HepG2 (cell line): ENCODE measurements at regions not wholly inside any gene's neighbourhood (a gene's known extent, or its start where the extent isn't known, plus 50 kb on each side); places are given as distances from the start of the nearest gene placed in this dataset.
A peak's percentile ranks its signal among the peaks of the same experiment; 100 is the strongest.

Experiments used
- ATAC-seq: fragments of 200-7000 bp; cut with Tn5 transposase; 3 replicates; pipeline ENCODE4 v1.9.1; 2020; ENCODE audit warnings: mild to moderate bottlenecking, moderate library complexity
- BruUV-seq: library from RNA; stranded (reverse); fragments of 400-500 nt; replicated peaks from 2 replicates; lab custom pipeline; 2021; lab: Mats Ljungman, UMichigan
- CTCF ChIA-PET: fragments of 300-600 bp; formaldehyde crosslinking; extraction: SDS; loops from one replicate; lab custom pipeline; 2021; ENCODE audit warnings: low total read pairs, inconsistent platforms, low intra/inter-chr PET ratio; lab: Yijun Ruan, JAX
- POLR2A ChIA-PET: fragments of 350-600 bp; sonication (Branson Sonifier 250); formaldehyde crosslinking; loops from one replicate; lab custom pipeline; 2020; ENCODE audit warnings: antibody characterized with exemption, inconsistent platforms; lab: Yijun Ruan, JAX
- DNase-seq: peaks from one replicate; pipeline ENCODE4 v3.0.0-alpha.2; 2015; ENCODE audit warnings: low spot score
- FAIRE-seq: peaks from 3 replicates; lab custom pipeline; 2011; peaks lifted over from hg19 to GRCh38; lab: Jason Lieb, UNC
- H2AFZ ChIP-seq: one replicate; pipeline ENCODE4 v1.6.1; 2011; ENCODE audit warnings: low read length, inconsistent platforms
- H3K27ac ChIP-seq: fragments of 300-600 bp; 3 replicates; pipeline ENCODE4 v1.8.0; 2011; ENCODE audit warnings: mixed run types, mild to moderate bottlenecking, mixed read lengths, low read length, inconsistent platforms; ENCODE audit not compliant: insufficient read depth; ENCODE audit errors: extremely low read length
- H3K27me3 ChIP-seq, 2 experiments: fragments of 200-600 bp in 1 of 2; 2 replicates in 1 of 2; 3 replicates in 1 of 2; pipeline versions ENCODE4 v1.6.0 to v1.8.0; 2011; ENCODE audit warnings: low read length in 2 of 2, mild to moderate bottlenecking in 2 of 2, moderate library complexity in 2 of 2, inconsistent platforms in 1 of 2; ENCODE audit not compliant: insufficient read depth in 2 of 2, control insufficient read depth in 1 of 2
- H3K36me3 ChIP-seq, 2 experiments: fragments of 200-600 bp in 1 of 2; replicated peaks in 1 of 2; 2 replicates in 1 of 2; 3 replicates in 1 of 2; pipeline versions ENCODE4 v1.5.1 to v1.8.0; 2011; ENCODE audit warnings: low read length in 2 of 2, inconsistent platforms in 1 of 2; ENCODE audit not compliant: insufficient read depth in 2 of 2, control insufficient read depth in 1 of 2
- H3K4me1 ChIP-seq: 2 replicates; pipeline ENCODE4 v1.5.1; 2012; ENCODE audit warnings: low read length, inconsistent platforms; ENCODE audit not compliant: insufficient read depth
- H3K4me2 ChIP-seq: 2 replicates; pipeline ENCODE4 v1.6.0; 2011; ENCODE audit warnings: low read depth, low read length, inconsistent platforms
- H3K4me3 ChIP-seq, 3 experiments: fragments of 200-600 bp in 1 of 3; sonication (generic), shearing (Covaris generic) in 1 of 3; replicated peaks in 1 of 3; 2 replicates each; pipeline ENCODE4 v1.5.1; 2011 to 2016; ENCODE audit warnings: low read length in 3 of 3, inconsistent platforms in 2 of 3, low read depth in 2 of 3, mild to moderate bottlenecking in 2 of 3, control low read depth in 1 of 3, mixed read lengths in 1 of 3; ENCODE audit not compliant: insufficient read depth in 1 of 3
- H3K79me2 ChIP-seq: one replicate; pipeline ENCODE4 v1.6.1; 2011; ENCODE audit warnings: low read length, inconsistent platforms; ENCODE audit not compliant: insufficient read depth
- H3K9ac ChIP-seq: 2 replicates; pipeline ENCODE4 v1.6.0; 2011; ENCODE audit warnings: mild to moderate bottlenecking, low read depth, low read length, inconsistent platforms; ENCODE audit not compliant: insufficient read depth
- H3K9me3 ChIP-seq: 2 replicates; pipeline ENCODE4 v1.5.1; 2012; ENCODE audit warnings: mild to moderate bottlenecking, low read length
- H4K20me1 ChIP-seq: 2 replicates; pipeline ENCODE4 v1.6.0; 2011; ENCODE audit warnings: inconsistent platforms, mild to moderate bottlenecking, low read length, moderate library complexity; ENCODE audit not compliant: insufficient read depth
- EZH2 ChIP-seq: conservative IDR thresholded peaks from 2 replicates; pipeline ENCODE4 v1.6.1; 2012; ENCODE audit warnings: mild to moderate bottlenecking, low read depth, low read length, moderate library complexity
- FOXA3 ChIP-seq: IDR thresholded peaks from 2 replicates; pipeline ENCODE4 v1.6.1; 2016; ENCODE audit warnings: missing genetic modification reagents, missing compliant biosample characterization
- RAD51 ChIP-seq: fragments of 450-650 bp; IDR thresholded peaks from 2 replicates; pipeline ENCODE4 v1.6.1; 2016; ENCODE audit warnings: borderline replicate concordance
- SMC3 ChIP-seq: IDR thresholded peaks from 2 replicates; pipeline ENCODE4 v1.6.1; 2011; ENCODE audit warnings: low read length, improper control_type of control experiment
- TAF15 ChIP-seq: fragments of 200-400 bp; formaldehyde crosslinking; IDR thresholded peaks from one replicate; pipeline ENCODE4 v1.6.1; 2018; ENCODE audit warnings: mild to moderate bottlenecking, low read depth, low read length; ENCODE audit not compliant: poor library complexity, severe bottlenecking
- ZBTB38 ChIP-seq: sonication (generic); formaldehyde crosslinking; IDR thresholded peaks from 2 replicates; pipeline ENCODE4 v1.5.1; 2020; ENCODE audit warnings: mild to moderate bottlenecking, missing genetic modification reagents
- ZNF235 ChIP-seq: sonication (generic); formaldehyde crosslinking; IDR thresholded peaks from 2 replicates; pipeline ENCODE4 v1.8.1; 2023; ENCODE audit warnings: mild to moderate bottlenecking, missing genetic modification reagents, borderline replicate concordance
- ZNF562 ChIP-seq: sonication (generic); formaldehyde crosslinking; IDR thresholded peaks from 2 replicates; pipeline ENCODE4 v1.8.0; 2022; ENCODE audit warnings: missing genetic modification reagents, borderline replicate concordance
- WGBS: methylation state at CpG from one replicate; pipeline ENCODE4 v1.1.6; 2017; ENCODE audit warnings: low lambda C conversion rate; 5-methylcytosine and 5-hydroxymethylcytosine counted together
- in situ Hi-C: cut with HindIII; loops from 2 replicates; pipeline ENCODE4 v1.10.0; 2017; ENCODE audit warnings: low pct_unique_long_range_greater_than_20kb; ENCODE audit not compliant: extremely low pct_ligation_motif_present
- intact Hi-C: fragments of 100-400 bp; cut with micrococcal nuclease; formaldehyde crosslinking; loops from one replicate; pipeline ENCODE4 v1.10.0; 2022; ENCODE audit not compliant: unreplicated experiment
- TF ChIP-seq, protein P1 (sequence below), 2 experiments: sonication (generic) in 1 of 2; formaldehyde crosslinking in 1 of 2; IDR thresholded peaks; 2 replicates each; pipeline versions ENCODE4 v1.4.0 to v1.6.1; 2018 to 2020; ENCODE audit warnings: missing genetic modification reagents in 2 of 2, borderline replicate concordance in 1 of 2, low read depth in 1 of 2, mild to moderate bottlenecking in 1 of 2, missing biosample characterization in 1 of 2
- TF ChIP-seq, protein P2 (sequence below): sonication (generic); formaldehyde crosslinking; IDR thresholded peaks from 2 replicates; pipeline ENCODE4 v1.5.1; 2020; ENCODE audit warnings: mild to moderate bottlenecking, moderate library complexity, missing genetic modification reagents

DNA sequence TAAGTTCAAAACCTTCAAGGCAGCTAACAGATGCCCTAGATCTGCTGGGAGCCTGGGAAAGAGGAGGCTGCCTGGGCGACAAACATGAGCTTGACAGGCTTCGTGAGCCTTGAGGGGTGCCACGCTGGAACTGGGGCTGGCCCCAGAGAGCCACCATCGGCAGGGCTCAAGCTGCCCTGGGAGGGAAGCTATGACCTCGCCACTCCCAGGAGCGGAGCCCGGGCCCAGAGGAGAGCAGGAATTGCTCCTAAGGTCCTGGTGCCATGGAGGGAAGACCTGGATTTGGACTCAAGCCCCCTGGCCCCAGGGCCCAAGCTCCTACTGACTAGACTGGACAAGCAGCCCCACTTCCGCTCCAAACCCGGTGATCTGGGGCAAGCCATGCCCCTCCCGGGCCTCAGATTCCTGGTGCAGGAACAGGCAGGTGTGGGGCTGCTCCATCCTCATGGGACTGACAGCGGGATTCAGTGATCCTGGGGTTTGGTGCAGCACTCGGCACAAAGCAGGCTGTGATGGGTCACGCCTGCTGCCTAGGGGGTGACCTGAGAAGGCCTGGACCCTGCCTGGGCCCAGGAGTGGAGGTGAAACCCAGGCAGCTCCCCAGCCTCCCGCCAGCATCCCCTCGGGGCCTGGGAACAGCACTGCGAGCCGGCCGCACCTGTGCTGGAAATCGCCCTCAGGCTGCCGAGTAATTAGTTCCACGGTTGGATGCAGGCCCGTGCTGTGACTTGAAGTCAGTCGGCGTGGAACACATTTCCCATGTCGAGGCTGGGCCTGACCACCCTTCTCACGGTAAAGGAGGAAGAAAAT, 246.9 kb downstream of the NDUFA10 start:
- ChIA-PET CTCF (no interaction called here), POLR2A (no interaction called here)
- intact Hi-C loops, result no loop called here

DNA sequence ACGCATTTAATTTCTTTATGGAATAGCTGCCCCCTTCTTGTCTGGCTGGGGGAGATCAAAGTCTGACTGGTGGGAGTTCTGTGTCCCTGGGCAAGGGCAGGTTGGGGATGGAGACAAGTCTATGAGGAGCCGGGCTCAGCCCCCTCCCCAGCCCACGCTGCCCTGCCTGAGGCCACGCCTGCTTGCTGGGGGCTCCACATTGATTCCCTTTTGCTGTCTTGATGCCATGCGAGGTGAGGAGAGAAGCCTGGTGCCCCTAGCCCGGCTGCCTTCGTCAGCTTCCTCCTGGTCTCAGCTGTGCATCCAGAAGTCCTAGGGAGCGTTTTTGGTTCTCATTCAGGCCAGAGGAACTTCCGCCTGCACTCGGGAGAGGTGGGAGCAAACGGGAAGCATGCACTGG, 247.9 kb downstream of the NDUFA10 start:
- Histone ChIP-seq H2AFZ (no peak overlapping the region), H3K4me3 (no peak overlapping the region), H3K27ac (no peak overlapping the region), H3K27me3 (peaks cover 23 to 93% of the 10 kb centered on the region in 2 experiments; a peak in 4 of 5 replicates), H3K36me3 (no peaks in the 10 kb centered on the region), H3K4me1 (no peaks in the 10 kb centered on the region), H3K79me2 (no peaks in the 10 kb centered on the region), H4K20me1 (no peaks in the 10 kb centered on the region), H3K9ac (no peak overlapping the region)
- ATAC-seq, result no peak
- FAIRE-seq, result no peak
- CTCF ChIA-PET, result no interaction called here
- POLR2A ChIA-PET, result no interaction called here
- no peak for DNase-seq
- in situ Hi-C loops, result no loop called here
- TF ChIP-seq EZH2, result 0 out of 2 replicates have a peak, but pooled peaks have one; percentile 7
- TF ChIP-seq, protein P1, sequence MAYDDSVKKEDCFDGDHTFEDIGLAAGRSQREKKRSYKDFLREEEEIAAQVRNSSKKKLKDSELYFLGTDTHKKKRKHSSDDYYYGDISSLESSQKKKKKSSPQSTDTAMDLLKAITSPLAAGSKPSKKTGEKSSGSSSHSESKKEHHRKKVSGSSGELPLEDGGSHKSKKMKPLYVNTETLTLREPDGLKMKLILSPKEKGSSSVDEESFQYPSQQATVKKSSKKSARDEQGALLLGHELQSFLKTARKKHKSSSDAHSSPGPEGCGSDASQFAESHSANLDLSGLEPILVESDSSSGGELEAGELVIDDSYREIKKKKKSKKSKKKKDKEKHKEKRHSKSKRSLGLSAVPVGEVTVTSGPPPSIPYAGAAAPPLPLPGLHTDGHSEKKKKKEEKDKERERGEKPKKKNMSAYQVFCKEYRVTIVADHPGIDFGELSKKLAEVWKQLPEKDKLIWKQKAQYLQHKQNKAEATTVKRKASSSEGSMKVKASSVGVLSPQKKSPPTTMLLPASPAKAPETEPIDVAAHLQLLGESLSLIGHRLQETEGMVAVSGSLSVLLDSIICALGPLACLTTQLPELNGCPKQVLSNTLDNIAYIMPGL (CRISPR knock-in tag; IDR thresholded peaks at IDR 0.05; ENCODE audit: borderline replicate concordance in 1 of 2, low read depth in 1 of 2), result no peak
- TF ChIP-seq, all 625 proteins: peak for 1
- H3K9me3 ChIP-seq, result no peaks in the 10 kb centered on the region
- BruUV-seq, result no TSS peak
- 8% methylated on average over 6 of the region's 11 CpGs for WGBS
- no peak overlapping the region for H3K4me2 ChIP-seq
- intact Hi-C loops, result no loop called here

More for the DNA sequence above, 246.9 kb downstream of the NDUFA10 start:
- H3K4me1 ChIP-seq, result no peaks in the 10 kb centered on the region
- H3K4me2 ChIP-seq, result no peak overlapping the region
- H3K27ac ChIP-seq, result no peak overlapping the region
- no peaks in the 10 kb centered on the region for H3K36me3 ChIP-seq
- in situ Hi-C loops, result no loop called here
- no peak overlapping the region for H3K4me3 ChIP-seq
- no peak for FAIRE-seq
- no peak overlapping the region for H2AFZ ChIP-seq
- no peaks in the 10 kb centered on the region for H3K79me2 ChIP-seq
- 14% methylated on average over 14 of the region's 26 CpGs for WGBS
- no peak for DNase-seq
- BruUV-seq, result no TSS peak
- peaks cover 23 to 86% of the 10 kb centered on the region in 2 experiments; a peak in 4 of 5 replicates for H3K27me3 ChIP-seq
- H4K20me1 ChIP-seq, result no peaks in the 10 kb centered on the region
- H3K9me3 ChIP-seq, result no peaks in the 10 kb centered on the region
- TF ChIP-seq RAD51 (no peak), SMC3 (no peak), EZH2 (0 out of 2 replicates have a peak, but pooled peaks have one; percentile 52), ZNF235 (CRISPR knock-in tag) (no peak), ZNF562 (no peak), TAF15 (no peak), FOXA3 (CRISPR knock-in tag) (no peak), ZBTB38 (CRISPR knock-in tag) (no peak)
- TF ChIP-seq, protein P2, sequence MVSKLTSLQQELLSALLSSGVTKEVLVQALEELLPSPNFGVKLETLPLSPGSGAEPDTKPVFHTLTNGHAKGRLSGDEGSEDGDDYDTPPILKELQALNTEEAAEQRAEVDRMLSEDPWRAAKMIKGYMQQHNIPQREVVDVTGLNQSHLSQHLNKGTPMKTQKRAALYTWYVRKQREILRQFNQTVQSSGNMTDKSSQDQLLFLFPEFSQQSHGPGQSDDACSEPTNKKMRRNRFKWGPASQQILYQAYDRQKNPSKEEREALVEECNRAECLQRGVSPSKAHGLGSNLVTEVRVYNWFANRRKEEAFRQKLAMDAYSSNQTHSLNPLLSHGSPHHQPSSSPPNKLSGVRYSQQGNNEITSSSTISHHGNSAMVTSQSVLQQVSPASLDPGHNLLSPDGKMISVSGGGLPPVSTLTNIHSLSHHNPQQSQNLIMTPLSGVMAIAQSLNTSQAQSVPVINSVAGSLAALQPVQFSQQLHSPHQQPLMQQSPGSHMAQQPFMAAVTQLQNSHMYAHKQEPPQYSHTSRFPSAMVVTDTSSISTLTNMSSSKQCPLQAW (CRISPR knock-in tag), result no peak
- no peak; the same call in 2 of the 3 replicates for ATAC-seq
- H3K9ac ChIP-seq, result no peak overlapping the region
